ENCODE measurements at regions not wholly inside any gene's neighbourhood (a gene's known extent, or its start where the extent isn't known, plus 50 kb on each side); places are given as distances from the start of the nearest gene placed in this dataset.

- no peaks in the 10 kb centered on the region for H3K9me3 Mint-ChIP-seq
- ChIA-PET POLR2A (no interaction called here), CTCF (interaction anchor here (2.8 kb wide), 1 partner anchor 68 kb away, joined by 7 read pairs; no protein-coding TSS in a partner anchor)
- no peak for TF ChIP-seq ZNF138 (CRISPR knock-in tag; conservative IDR thresholded peaks at IDR 0.05)
- no peak for DNase-seq (ENCODE audit: low spot score)
- no peaks in the 10 kb centered on the region for H3K36me3 Mint-ChIP-seq
- H3K4me1 Mint-ChIP-seq = peaks cover 14% of the 10 kb centered on the region
- H3K4me3 Mint-ChIP-seq = no peak overlapping the region
- no peak overlapping the region for H3K27ac Mint-ChIP-seq
- H3K27me3 Mint-ChIP-seq (ENCODE audit: low read depth) = no peaks in the 10 kb centered on the region
- ATAC-seq = no peak
Measured at GRCh38 chr2:204328373-204328772, 216.9 kb upstream of the PARD3B start.

- ChIA-PET CTCF (interaction anchor here (2.8 kb wide), 1 partner anchor 68 kb away, joined by 7 read pairs; no protein-coding TSS in a partner anchor), POLR2A (no interaction called here)
- Mint-ChIP-seq H3K27me3 (ENCODE audit: low read depth) (no peaks in the 10 kb centered on the region), H3K36me3 (no peaks in the 10 kb centered on the region), H3K27ac (no peak overlapping the region), H3K4me3 (no peak overlapping the region), H3K9me3 (no peaks in the 10 kb centered on the region), H3K4me1 (peaks cover 14% of the 10 kb centered on the region)
- ATAC-seq (no peak), DNase-seq (ENCODE audit: low spot score) (no peak)
- TF ChIP-seq IRF2 (CRISPR knock-in tag; IDR thresholded peaks at IDR 0.05; ENCODE audit: borderline replicate concordance, low read depth) (no peak), ZMAT4 (CRISPR knock-in tag; IDR thresholded peaks at IDR 0.05) (no peak), TP53 (CRISPR knock-in tag; IDR thresholded peaks at IDR 0.05) (no peak), ZNF423 (CRISPR knock-in tag; IDR thresholded peaks at IDR 0.05) (no peak), JUN (CRISPR knock-in tag; IDR thresholded peaks at IDR 0.05) (no peak), ZNF396 (CRISPR knock-in tag; IDR thresholded peaks at IDR 0.05; ENCODE audit: borderline replicate concordance) (no peak), CBFB (CRISPR knock-in tag; IDR thresholded peaks at IDR 0.05; ENCODE audit: low read depth) (no peak), CDX4 (CRISPR knock-in tag; IDR thresholded peaks at IDR 0.05; ENCODE audit: borderline replicate concordance) (no peak)
Measured at GRCh38 chr2:204329016-204329415, 216.3 kb upstream of the PARD3B start.

GRCh38 chr2:204329532-204329931 lies 215.7 kb upstream of the PARD3B start:
- no peak overlapping the region for H3K4me3 Mint-ChIP-seq
- no peak for DNase-seq (ENCODE audit: low spot score)
- peaks cover 11% of the 10 kb centered on the region for H3K4me1 Mint-ChIP-seq
- ChIA-PET CTCF (no interaction called here), POLR2A (no interaction called here)
- no peak overlapping the region for H3K27ac Mint-ChIP-seq
- H3K36me3 Mint-ChIP-seq = no peaks in the 10 kb centered on the region
- no peak for TF ChIP-seq ZNF532 (CRISPR knock-in tag; IDR thresholded peaks at IDR 0.05; ENCODE audit: borderline replicate concordance)
- no peak for TF ChIP-seq ZNF263 (CRISPR knock-in tag; IDR thresholded peaks at IDR 0.05; ENCODE audit: low read depth)
- TF ChIP-seq ZNF671 (CRISPR knock-in tag; IDR thresholded peaks at IDR 0.05) = no peak
- TF ChIP-seq ATF1 (CRISPR knock-in tag; IDR thresholded peaks at IDR 0.05) = no peak
- H3K9me3 Mint-ChIP-seq = no peaks in the 10 kb centered on the region
- H3K27me3 Mint-ChIP-seq (ENCODE audit: low read depth) = no peaks in the 10 kb centered on the region
- no peak for ATAC-seq

GRCh38 chr2:204331180-204331579 lies 214.1 kb upstream of the PARD3B start:
- POLR2A ChIA-PET = no interaction called here
- H3K4me1 Mint-ChIP-seq = 0 out of 2 replicates have a peak, but pooled peaks cover 5% of the 10 kb centered on the region
- TF ChIP-seq IRF1 (CRISPR knock-in tag; IDR thresholded peaks at IDR 0.05) = no peak
- no peak for TF ChIP-seq NR2C2 (CRISPR knock-in tag; IDR thresholded peaks at IDR 0.05)
- TF ChIP-seq CTCF (IDR thresholded peaks at IDR 0.05) = no peak
- no peak for TF ChIP-seq ZBTB21 (CRISPR knock-in tag; IDR thresholded peaks at IDR 0.05; ENCODE audit: borderline replicate concordance)
- TF ChIP-seq USF1 (CRISPR knock-in tag; IDR thresholded peaks at IDR 0.05) = no peak
- no peak for TF ChIP-seq E2F1 (CRISPR knock-in tag; IDR thresholded peaks at IDR 0.05)

More at GRCh38 chr2:204331180-204331579, 214.1 kb upstream of the PARD3B start:
- no peak for DNase-seq (ENCODE audit: low spot score)
- no peak for ATAC-seq
- Mint-ChIP-seq H3K9me3 (no peaks in the 10 kb centered on the region), H3K27ac (no peak overlapping the region), H3K27me3 (ENCODE audit: low read depth) (no peaks in the 10 kb centered on the region), H3K36me3 (no peaks in the 10 kb centered on the region), H3K4me3 (no peak overlapping the region)
- CTCF ChIA-PET = no interaction called here
